HG03159 (cell line): ENCODE measurements at regions not wholly inside any gene's neighbourhood (a gene's known extent, or its start where the extent isn't known, plus 50 kb on each side); places are given as distances from the start of the nearest gene placed in this dataset.
"Not testable (repeated sequence)": the region's sequence is repeated elsewhere in the genome, so short reads cannot be mapped to it uniquely, and the experiment has no call there.

Experiments
- ATAC-seq: cut with Tn5 transposase; IDR thresholded peaks from one replicate; pipeline ENCODE4 v1.9.1; 2021; ENCODE audit warnings: mild to moderate bottlenecking, moderate library complexity; ENCODE audit not compliant: unreplicated experiment

- no peak for ATAC-seq
These were observed 998.7 kb downstream of the NCAM2 start for GRCh38 chr21:21996891-21997290.

- no peak for ATAC-seq
These were observed 999.5 kb downstream of the NCAM2 start for GRCh38 chr21:21997390-21998333.

GRCh38 chr21:22019766-22020165 lies 1021.6 kb downstream of the NCAM2 start:
- no peak for ATAC-seq

- no peak for ATAC-seq
These were observed 1022.0 kb downstream of the NCAM2 start for GRCh38 chr21:22020221-22020620.

GRCh38 chr21:22023896-22024295 lies 1025.7 kb downstream of the NCAM2 start:
- ATAC-seq: not testable (repeated sequence)

GRCh38 chr21:22044431-22044830 lies 1046.2 kb downstream of the NCAM2 start:
- ATAC-seq: no peak

GRCh38 chr21:22046576-22046975 lies 1048.4 kb downstream of the NCAM2 start:
- no peak for ATAC-seq

GRCh38 chr21:22056904-22057303 lies 1058.7 kb downstream of the NCAM2 start:
- no peak for ATAC-seq

GRCh38 chr21:22062472-22063139 lies 1064.4 kb downstream of the NCAM2 start:
- ATAC-seq: no peak

GRCh38 chr21:22063140-22063539 lies 1064.9 kb downstream of the NCAM2 start:
- no peak for ATAC-seq

GRCh38 chr21:22076471-22076870 lies 1078.3 kb downstream of the NCAM2 start:
- no peak for ATAC-seq

- peak; percentile 66 for ATAC-seq
These were observed 1085.7 kb downstream of the NCAM2 start for GRCh38 chr21:22083899-22084298.

- no peak for ATAC-seq
These were observed 1098.1 kb downstream of the NCAM2 start for GRCh38 chr21:22096314-22096713.

GRCh38 chr21:22106720-22107410 lies 1108.7 kb downstream of the NCAM2 start:
- no peak for ATAC-seq

- no peak for ATAC-seq
These were observed 1117.5 kb downstream of the NCAM2 start for GRCh38 chr21:22115746-22116145.

GRCh38 chr21:22120616-22121266 lies 1122.5 kb downstream of the NCAM2 start:
- no peak for ATAC-seq

- ATAC-seq: no peak
These were observed 1127.4 kb downstream of the NCAM2 start for GRCh38 chr21:22125581-22125980.

- no peak for ATAC-seq
These were observed 1130.5 kb downstream of the NCAM2 start for GRCh38 chr21:22128671-22129070.

- ATAC-seq: no peak
These were observed 1134.3 kb downstream of the NCAM2 start for GRCh38 chr21:22132358-22133071.

GRCh38 chr21:22136740-22137139 lies 1138.5 kb downstream of the NCAM2 start:
- ATAC-seq: no peak
